K562 (cell line): ENCODE measurements at regions not wholly inside any gene's neighbourhood (a gene's known extent, or its start where the extent isn't known, plus 50 kb on each side); places are given as distances from the start of the nearest gene placed in this dataset.

Source experiments
- ATAC-seq: fragments of 200-7000 bp; cut with Tn5 transposase; 3 replicates; pipeline ENCODE4 v1.9.1; 2020; ENCODE audit warnings: moderate library complexity
- BruUV-seq: library from RNA; stranded (reverse); fragments of 400-500 nt; replicated peaks from 2 replicates; lab custom pipeline; 2021; lab: Mats Ljungman, UMichigan
- CTCF ChIA-PET: fragments of 300-600 bp; formaldehyde crosslinking; extraction: SDS; loops from one replicate; lab custom pipeline; 2021; ENCODE audit warnings: low intra/inter-chr PET ratio; lab: Yijun Ruan, JAX
- POLR2A ChIA-PET: fragments of 300-600, 350-650 bp; sonication (Branson Sonifier 250); formaldehyde crosslinking; extraction: SDS; loops from one replicate; lab custom pipeline; 2021; ENCODE audit warnings: antibody characterized with exemption, inconsistent platforms; lab: Yijun Ruan, JAX
- DNase-seq, 4 experiments: peaks; one replicate each; pipeline versions ENCODE4 v3.0.0 to v3.0.0-alpha.2; 2011 to 2018; ENCODE audit warnings: low spot score in 3 of 4, mixed read lengths in 3 of 4; ENCODE audit errors: extremely low read depth in 1 of 4
- FAIRE-seq: peaks from 2 replicates; lab custom pipeline; 2011; peaks lifted over from hg19 to GRCh38; lab: Jason Lieb, UNC
- H2AFZ ChIP-seq: 2 replicates; pipeline ENCODE4 v1.6.0; 2011; ENCODE audit warnings: low read depth, low read length, control low read depth, inconsistent platforms
- H3K27ac ChIP-seq: fragments of 200-600 bp; 3 replicates; pipeline ENCODE4 v1.8.0; 2011; ENCODE audit warnings: low read depth, mild to moderate bottlenecking, control low read depth, inconsistent platforms, low read length, moderate library complexity, mixed read lengths; ENCODE audit errors: extremely low read depth
- H3K27me3 ChIP-seq, 2 experiments: fragments of 300-600 bp in 1 of 2; 2 replicates in 1 of 2; 3 replicates in 1 of 2; pipeline versions ENCODE4 v1.6.0 to v1.8.0; 2011; ENCODE audit warnings: inconsistent platforms in 2 of 2, low read length in 2 of 2, mild to moderate bottlenecking in 1 of 2, mixed read lengths in 1 of 2, moderate library complexity in 1 of 2; ENCODE audit not compliant: control insufficient read depth in 2 of 2, insufficient read depth in 2 of 2
- H3K36me3 ChIP-seq: fragments of 300-600 bp; 3 replicates; pipeline ENCODE4 v1.8.0; 2011; ENCODE audit warnings: mild to moderate bottlenecking, low read length, inconsistent platforms; ENCODE audit not compliant: control insufficient read depth, insufficient read depth
- H3K4me1 ChIP-seq, 2 experiments: fragments of 200-600 bp in 1 of 2; replicated peaks in 1 of 2; 2 replicates in 1 of 2; 3 replicates in 1 of 2; pipeline versions ENCODE4 v1.5.1 to v1.8.0; 2011; ENCODE audit warnings: inconsistent platforms in 2 of 2, low read length in 2 of 2, mild to moderate bottlenecking in 1 of 2, mixed read lengths in 1 of 2, moderate library complexity in 1 of 2; ENCODE audit not compliant: control insufficient read depth in 2 of 2, insufficient read depth in 2 of 2
- H3K4me2 ChIP-seq: 2 replicates; pipeline ENCODE4 v1.6.1; 2011; ENCODE audit warnings: low read length, control low read depth, inconsistent platforms, mixed read lengths; ENCODE audit not compliant: insufficient read depth
- H3K4me3 ChIP-seq: fragments of 200-600 bp; sonication (generic), shearing (Covaris generic); 2 replicates; pipeline ENCODE4 v1.5.1; 2016; ENCODE audit warnings: control low read depth, inconsistent platforms
- H3K79me2 ChIP-seq: fragments of 200-600 bp; 3 replicates; pipeline ENCODE4 v1.8.0; 2011; ENCODE audit warnings: low read length, inconsistent platforms; ENCODE audit not compliant: control insufficient read depth, insufficient read depth
- H3K9ac ChIP-seq, 2 experiments: 2 replicates each; pipeline versions ENCODE4 v1.6.0 to v1.6.1; 2011; ENCODE audit warnings: low read depth in 2 of 2, low read length in 2 of 2, control low read depth in 1 of 2, inconsistent platforms in 1 of 2, mild to moderate bottlenecking in 1 of 2, mixed read lengths in 1 of 2; ENCODE audit not compliant: insufficient read depth in 1 of 2
- H3K9me1 ChIP-seq: one replicate; pipeline ENCODE4 v1.6.0; 2011; ENCODE audit warnings: inconsistent platforms, mild to moderate bottlenecking, low read length, moderate library complexity; ENCODE audit not compliant: control insufficient read depth, insufficient read depth
- H3K9me3 ChIP-seq: replicated peaks from 2 replicates; pipeline ENCODE4 v1.5.1; 2011; ENCODE audit warnings: low read depth, low read length, inconsistent platforms; ENCODE audit not compliant: control insufficient read depth, insufficient read depth
- H4K20me1 ChIP-seq: replicated peaks from 2 replicates; pipeline ENCODE4 v1.6.1; 2011; ENCODE audit warnings: low read length, inconsistent platforms, mixed read lengths; ENCODE audit not compliant: control insufficient read depth, insufficient read depth
- BRF1 ChIP-seq: IDR thresholded peaks from 3 replicates; pipeline ENCODE4 v1.6.1; 2011; ENCODE audit warnings: borderline replicate concordance, mild to moderate bottlenecking; ENCODE audit not compliant: insufficient read length; ENCODE audit errors: extremely low read depth
- CCNT2 ChIP-seq: IDR thresholded peaks from 2 replicates; pipeline ENCODE4 v1.6.1; 2011; ENCODE audit warnings: borderline replicate concordance, low read depth, mild to moderate bottlenecking, moderate library complexity, mixed read lengths, low read length; ENCODE audit not compliant: insufficient read length; ENCODE audit errors: extremely low read depth
- CEBPZ ChIP-seq: fragments of 150-350 bp; IDR thresholded peaks from 2 replicates; pipeline ENCODE4 v1.6.1; 2014; ENCODE audit warnings: low read depth, mild to moderate bottlenecking, low read length, borderline replicate concordance
- SAFB ChIP-seq: fragments of 200-400 bp; formaldehyde crosslinking; IDR thresholded peaks from 2 replicates; pipeline ENCODE4 v1.6.1; 2017; ENCODE audit warnings: low read depth, low read length, borderline replicate concordance
- SIX5 ChIP-seq, 2 experiments: IDR thresholded peaks; 2 replicates each; pipeline ENCODE4 v1.6.1; 2011; ENCODE audit warnings: low read length in 2 of 2, borderline replicate concordance in 1 of 2, low read depth in 1 of 2, mild to moderate bottlenecking in 1 of 2, moderate library complexity in 1 of 2; ENCODE audit not compliant: insufficient read depth in 1 of 2
- SP2 ChIP-seq: IDR thresholded peaks from 2 replicates; pipeline ENCODE4 v1.6.1; 2011; ENCODE audit warnings: mild to moderate bottlenecking, low read depth, low read length, moderate library complexity; ENCODE audit not compliant: poor library complexity, severe bottlenecking; ENCODE audit errors: extremely low read depth
- TEAD4 ChIP-seq, 2 experiments: sonication (generic) in 1 of 2; formaldehyde crosslinking in 1 of 2; IDR thresholded peaks; 2 replicates each; pipeline versions ENCODE4 v1.6.1 to v1.8.0; 2012 to 2022; ENCODE audit warnings: borderline replicate concordance in 1 of 2, inconsistent platforms in 1 of 2, low read length in 1 of 2, mild to moderate bottlenecking in 1 of 2, missing genetic modification reagents in 1 of 2
- ZBTB43 ChIP-seq: sonication (generic); formaldehyde crosslinking; IDR thresholded peaks from 2 replicates; pipeline ENCODE4 v1.8.0; 2023; ENCODE audit warnings: mild to moderate bottlenecking, missing genetic modification reagents
- ZFP30 ChIP-seq: fragments of 250-450 bp; sonication (Bioruptor Pico); IDR thresholded peaks from 2 replicates; pipeline ENCODE4 v1.8.0; 2022; ENCODE audit warnings: moderate library complexity, mild to moderate bottlenecking, inconsistent platforms, borderline replicate concordance
- ZMIZ1 ChIP-seq, 2 experiments: fragments of 150-350 bp in 1 of 2; IDR thresholded peaks; 2 replicates each; pipeline ENCODE4 v1.6.1; 2012 to 2016; ENCODE audit warnings: low read depth in 2 of 2, low read length in 2 of 2, mild to moderate bottlenecking in 1 of 2, moderate library complexity in 1 of 2
- ZNF197 ChIP-seq: fragments of 200-800 bp; sonication (Bioruptor generic); IDR thresholded peaks from 2 replicates; pipeline ENCODE4 v1.6.1; 2016; ENCODE audit warnings: low read depth, missing genetic modification characterization, missing compliant biosample characterization
- ZNF282 ChIP-seq: sonication (generic); formaldehyde crosslinking; IDR thresholded peaks from 2 replicates; pipeline ENCODE4 v1.8.1; 2023; ENCODE audit warnings: missing genetic modification reagents
- ZNF79 ChIP-seq: fragments of 250-450 bp; sonication (Bioruptor Pico); IDR thresholded peaks from 2 replicates; pipeline ENCODE4 v1.4.0; 2020; ENCODE audit warnings: low read depth, mild to moderate bottlenecking, moderate library complexity
- WGBS: fragments of 100-300 bp; shearing (Covaris generic); methylation state at CpG from one replicate; pipeline ENCODE4 v1.1.6; 2016; ENCODE audit warnings: low coverage, mixed read lengths; ENCODE audit not compliant: insufficient coverage; ENCODE audit errors: missing lambda C conversion rate; 5-methylcytosine and 5-hydroxymethylcytosine counted together
- in situ Hi-C: fragments of 300-500 bp; cut with MboI; formaldehyde crosslinking; loops from 4 replicates; pipeline ENCODE4 v1.15.0; 2018; ENCODE audit warnings: inconsistent platforms, mixed read lengths
- intact Hi-C: fragments of 100-400 bp; cut with micrococcal nuclease; formaldehyde crosslinking; loops from 2 replicates; pipeline ENCODE4 v1.14.2; 2022

GRCh38 chr2:104164721-104165252 is 689.1 kb upstream of the POU3F3 start:
- H4K20me1 ChIP-seq = no peaks in the 10 kb centered on the region
- in situ Hi-C loops (no loop called here), intact Hi-C loops (no loop called here)
- 8% methylated on average over 7 of the region's 7 CpGs for WGBS
- no peak overlapping the region for H2AFZ ChIP-seq
- ATAC-seq (no peak), DNase-seq (no peak), FAIRE-seq (no peak)
- no TSS peak for BruUV-seq
- H3K4me3 ChIP-seq = no peak overlapping the region
- H3K27me3 ChIP-seq = no peaks in the 10 kb centered on the region
- no peak overlapping the region for H3K9ac ChIP-seq
- H3K9me1 ChIP-seq = no peaks in the 10 kb centered on the region
- ChIA-PET POLR2A (no interaction called here), CTCF (no interaction called here)
- H3K79me2 ChIP-seq = no peaks in the 10 kb centered on the region
- no peak overlapping the region for H3K4me2 ChIP-seq
- H3K27ac ChIP-seq = no peak overlapping the region
- H3K9me3 ChIP-seq = no peaks in the 10 kb centered on the region
- no peaks in the 10 kb centered on the region for H3K36me3 ChIP-seq
- no peaks in the 10 kb centered on the region for H3K4me1 ChIP-seq
- TF ChIP-seq ZBTB43 (no peak), SIX5 (IDR thresholded peaks at IDR 0.05; ENCODE audit: borderline replicate concordance in 1 of 2, insufficient read depth in 1 of 2, low read depth in 1 of 2, low read length in 2 of 2) (no peak), ZNF79 (CRISPR knock-in tag) (no peak), SAFB (no peak), TEAD4 (IDR thresholded peaks at IDR 0.05; ENCODE audit: low read length) (no peak), TEAD4 (CRISPR knock-in tag; IDR thresholded peaks at IDR 0.05; ENCODE audit: borderline replicate concordance) (no peak), SP2 (no peak), ZMIZ1 (IDR thresholded peaks at IDR 0.05; ENCODE audit: low read depth in 2 of 2, low read length in 2 of 2) (no peak), ZNF197 (CRISPR knock-in tag) (no peak), ZFP30 (CRISPR knock-in tag) (no peak), BRF1 (no peak), ZNF282 (CRISPR knock-in tag) (no peak), CCNT2 (no peak), CEBPZ (no peak)
